AML-193 (cell line): ENCODE measurements at regions not wholly inside any gene's neighbourhood (a gene's known extent, or its start where the extent isn't known, plus 50 kb on each side); places are given as distances from the start of the nearest gene placed in this dataset.
A peak's percentile ranks its signal among the peaks of the same experiment; 100 is the strongest.
"Not testable (repeated sequence)": the region's sequence is repeated elsewhere in the genome, so short reads cannot be mapped to it uniquely, and the experiment has no call there.

ENCODE experiments used
- DNase-seq, 2 experiments: peaks; one replicate each; lab custom pipeline; 2025; lab: John Stamatoyannopoulos, UW

DNA sequence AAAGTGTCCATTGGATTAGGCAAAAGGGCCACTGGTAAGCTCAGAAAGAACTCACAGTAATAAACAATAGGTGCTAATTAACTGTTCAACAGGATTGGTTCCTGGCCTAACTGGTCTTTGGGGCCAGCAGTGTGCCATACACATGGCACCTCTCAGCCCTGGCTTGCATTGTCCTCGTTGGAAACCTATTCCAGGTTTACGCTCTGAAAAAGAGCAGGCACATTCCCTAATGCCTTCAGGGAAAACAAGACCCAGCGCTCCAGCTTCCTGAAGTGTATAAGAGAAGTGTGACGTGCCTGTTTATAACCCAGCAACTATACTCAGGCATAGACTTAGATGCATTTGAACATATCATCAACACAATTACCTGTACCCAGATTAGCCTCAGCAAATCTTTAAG lies 51.9 kb upstream of the RBM47 start:
- DNase-seq, result no peak

DNA sequence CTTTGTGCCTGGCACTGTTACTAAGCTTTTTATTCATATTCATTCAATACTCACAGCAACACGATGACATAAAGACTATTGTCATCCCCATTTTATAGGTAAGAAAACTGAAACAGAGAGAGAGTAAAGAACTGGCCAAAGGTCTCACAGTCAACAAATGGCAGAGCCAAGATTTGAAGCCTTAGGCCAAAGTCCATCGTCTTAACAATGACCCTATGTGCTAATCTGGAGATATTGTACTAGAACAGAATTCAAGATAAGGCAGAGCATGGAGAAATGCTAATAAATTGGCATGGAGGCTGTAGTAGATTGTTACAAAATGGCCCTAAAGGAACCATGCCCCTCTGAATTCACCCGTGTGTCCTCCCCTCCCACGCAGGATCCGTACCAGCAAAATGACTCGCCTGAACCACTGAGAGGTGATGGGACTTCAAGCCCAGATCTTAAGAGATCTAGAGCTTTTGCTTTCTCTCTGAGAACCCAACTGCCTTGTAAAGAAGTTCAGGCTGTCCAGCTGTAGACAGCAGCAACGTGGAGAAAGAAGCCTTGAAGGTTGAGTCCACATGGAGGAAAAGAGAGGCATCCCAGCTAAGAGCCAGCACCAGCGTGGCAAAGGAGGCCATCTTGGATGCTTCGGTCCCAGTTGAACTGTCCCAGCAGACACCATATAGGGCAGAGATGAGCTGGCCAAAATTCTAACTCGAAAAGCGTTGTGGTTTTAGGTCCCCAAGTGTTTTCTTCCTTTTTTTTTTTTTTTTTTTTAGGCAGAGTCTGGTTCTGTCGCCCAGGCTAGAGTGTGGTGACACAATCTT lies 52.8 kb upstream of the RBM47 start:
- peak; percentile 21 to 25 for DNase-seq

DNA sequence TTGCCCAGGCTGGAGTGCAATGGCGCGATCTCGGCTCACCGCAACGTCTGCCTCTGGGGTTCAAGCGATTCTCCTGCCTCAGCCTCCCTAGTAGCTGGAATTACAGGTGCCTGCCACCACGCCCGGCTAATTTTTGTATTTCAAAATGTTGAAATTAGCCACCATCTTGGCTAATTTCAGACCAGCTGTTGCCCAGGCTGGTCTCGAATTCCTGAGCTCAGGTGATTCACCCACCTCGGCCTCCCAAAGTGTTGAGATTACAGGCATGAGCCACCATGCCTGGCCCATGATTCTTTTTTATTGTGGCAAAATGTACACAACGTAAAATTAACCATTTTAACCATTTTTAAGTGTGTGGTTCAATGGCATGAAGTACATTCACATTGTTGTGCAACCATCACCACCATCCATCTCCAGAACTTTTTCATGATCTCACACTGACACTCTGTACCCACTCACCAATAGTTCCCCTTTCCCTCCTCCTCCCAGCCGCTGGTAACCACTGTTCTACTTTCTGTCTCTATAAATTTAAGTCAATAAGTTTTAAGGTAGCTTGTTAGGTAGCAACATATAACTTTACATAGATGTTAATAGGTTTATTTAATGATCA lies 54.0 kb upstream of the RBM47 start:
- DNase-seq, result peak; percentile 59 to 60

DNA sequence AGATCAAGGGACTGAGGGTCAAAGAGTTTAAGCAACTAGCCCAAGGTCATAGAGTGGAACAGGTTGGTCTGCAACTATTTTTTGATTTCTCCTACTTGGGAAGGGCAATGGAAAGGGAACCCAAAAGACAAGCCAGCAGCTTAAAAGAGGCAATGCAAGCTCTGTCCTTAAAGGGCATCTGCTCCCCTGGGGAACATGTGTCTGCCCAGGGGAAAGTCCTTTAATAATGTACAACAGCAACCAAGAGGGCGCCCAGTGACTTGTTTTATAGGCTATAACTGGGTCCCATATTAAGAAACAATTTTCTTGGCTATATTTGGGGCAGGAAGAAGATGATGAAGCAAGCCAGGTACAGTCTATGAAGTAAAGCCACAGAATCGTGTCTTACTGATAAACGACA lies 54.7 kb upstream of the RBM47 start:
- no peak for DNase-seq

DNA sequence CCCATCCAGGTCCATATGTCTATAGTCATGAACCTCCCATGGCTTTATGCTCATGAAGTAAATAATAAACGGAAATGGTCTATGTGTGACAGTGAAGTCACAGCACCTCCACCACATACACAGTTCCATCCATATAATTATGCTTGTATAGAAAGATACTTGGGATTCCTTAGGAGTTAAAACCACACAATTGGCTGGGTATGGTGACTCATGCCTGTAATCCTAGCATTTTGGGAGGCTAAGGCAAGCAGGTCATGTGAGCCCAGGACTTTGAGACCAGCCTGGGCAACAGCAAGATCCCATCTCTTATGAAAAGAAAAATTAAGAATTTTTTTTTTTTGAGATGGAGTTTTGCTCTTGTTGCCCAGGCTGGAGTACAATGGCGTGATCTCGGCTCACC lies 55.6 kb upstream of the RBM47 start:
- no peak for DNase-seq

DNA sequence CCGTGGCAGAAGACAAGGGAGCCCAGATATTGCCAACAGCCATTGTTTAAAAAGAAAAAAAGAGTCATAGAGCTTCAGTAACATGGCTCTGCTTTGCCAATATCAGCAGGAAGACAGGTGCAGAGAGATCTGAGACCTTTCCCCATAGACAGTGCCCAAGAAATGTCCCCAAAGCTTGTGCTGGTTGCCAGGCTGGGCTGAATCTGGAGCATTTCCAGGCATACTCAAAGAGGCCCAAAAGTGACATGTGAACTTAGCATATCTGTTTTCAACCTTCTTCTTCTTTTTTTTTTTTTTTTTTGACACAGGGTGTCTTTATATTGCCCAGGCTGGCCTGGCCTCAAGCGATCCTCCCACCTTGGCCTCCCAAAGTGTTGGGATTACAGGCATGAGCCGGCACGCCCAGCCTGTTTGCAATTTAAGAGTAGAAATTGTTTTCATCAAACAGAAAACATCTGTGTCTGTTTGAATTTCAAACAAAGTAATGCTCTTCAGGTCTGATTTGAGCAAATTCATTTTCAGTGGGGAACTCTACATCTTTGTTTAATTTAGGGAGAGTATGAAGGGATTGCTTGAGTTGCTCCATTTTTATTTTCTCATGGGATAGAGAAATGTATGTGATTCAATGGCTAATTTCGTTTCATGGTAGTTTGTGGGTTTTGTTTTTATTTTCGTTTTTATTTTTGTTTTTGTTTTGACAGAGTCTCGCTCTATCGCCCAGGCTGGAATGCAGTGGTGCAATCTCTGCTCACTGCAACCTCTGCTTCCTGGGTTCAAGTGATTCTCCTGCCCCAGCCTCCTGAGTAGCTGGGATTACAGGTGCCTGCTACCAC lies 56.6 kb upstream of the RBM47 start:
- DNase-seq, result no peak

DNA sequence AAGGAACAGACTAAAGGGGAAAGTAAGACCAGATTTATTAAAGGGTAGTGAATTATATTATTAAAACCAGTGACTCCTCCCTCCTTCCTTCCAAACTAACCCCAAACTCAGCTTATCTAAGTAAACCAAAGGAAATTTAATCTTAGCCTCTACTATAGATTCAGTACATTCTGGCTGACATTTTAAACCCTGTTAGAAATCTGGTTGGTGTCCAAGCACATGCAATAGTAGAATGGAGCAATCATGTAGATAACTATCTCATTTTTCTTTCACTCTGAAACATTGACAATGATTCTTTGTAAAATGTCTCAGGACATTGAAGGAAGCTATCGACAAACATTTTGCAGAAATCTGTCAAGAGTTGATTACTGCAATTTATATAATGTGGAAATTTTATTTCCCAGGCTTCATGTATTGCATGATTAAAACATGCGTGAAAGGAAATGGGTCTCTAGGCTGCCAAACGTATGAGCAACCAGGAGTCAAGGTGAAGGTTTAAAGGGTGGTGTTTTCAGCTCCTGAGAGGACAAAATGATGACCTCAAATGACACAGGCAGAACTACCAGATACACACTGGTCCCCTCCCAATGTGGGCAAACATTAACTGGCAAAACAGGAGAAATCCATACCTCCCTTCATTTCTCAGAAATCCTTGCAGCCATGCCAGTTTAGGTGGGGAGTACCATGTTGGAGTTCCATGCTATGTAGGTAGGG lies 58.2 kb upstream of the RBM47 start:
- no peak for DNase-seq

DNA sequence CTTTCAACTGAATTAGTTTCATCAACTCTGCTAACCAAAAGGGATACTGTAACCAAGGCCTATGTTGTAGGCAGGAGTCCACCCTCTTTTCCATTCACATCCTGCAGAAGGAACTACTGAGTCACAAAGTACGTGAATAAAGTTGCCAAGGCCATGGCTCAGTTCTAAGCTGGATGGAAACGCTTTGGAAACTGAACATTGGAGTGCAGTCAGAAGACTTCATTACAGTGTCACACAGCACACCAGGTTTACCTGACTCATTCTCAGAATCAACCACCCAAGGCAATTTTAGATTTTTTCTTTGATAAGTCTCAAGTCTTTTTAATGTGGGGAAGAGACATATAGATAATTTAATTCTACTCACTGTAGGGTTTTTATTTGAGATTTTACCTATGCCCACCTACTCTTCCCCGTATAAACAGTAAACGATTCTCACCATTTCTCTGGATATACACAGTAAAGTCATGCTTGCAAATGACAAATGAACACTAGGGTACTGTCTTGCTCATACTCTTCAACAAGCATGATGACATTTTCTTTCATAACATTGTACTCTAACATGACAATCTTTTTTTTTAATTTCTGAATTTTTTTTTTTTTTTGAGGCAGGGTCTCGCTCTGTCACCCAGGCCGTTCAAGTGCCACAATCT lies 58.9 kb upstream of the RBM47 start:
- DNase-seq, result no peak

DNA sequence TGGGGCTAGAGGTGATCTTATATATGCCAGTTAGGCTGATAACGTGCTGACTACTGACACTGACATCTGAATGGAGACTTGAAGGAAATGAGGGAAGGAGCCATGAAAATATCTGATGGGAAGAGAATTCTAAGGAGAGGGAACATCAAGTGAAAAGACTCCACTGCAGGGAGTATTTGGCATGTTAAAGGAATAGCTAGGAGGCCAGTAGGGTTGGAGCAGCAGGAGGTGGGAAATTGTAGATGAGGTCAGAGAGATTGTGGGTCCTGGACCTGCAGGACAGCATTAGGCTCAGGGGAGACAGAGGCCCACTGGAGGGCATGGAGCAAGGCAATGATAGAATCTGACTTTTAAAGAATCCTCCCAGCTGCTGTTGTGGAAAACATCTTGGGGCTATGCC lies 55.8 kb upstream of the NSUN7 start:
- no peak for DNase-seq

DNA sequence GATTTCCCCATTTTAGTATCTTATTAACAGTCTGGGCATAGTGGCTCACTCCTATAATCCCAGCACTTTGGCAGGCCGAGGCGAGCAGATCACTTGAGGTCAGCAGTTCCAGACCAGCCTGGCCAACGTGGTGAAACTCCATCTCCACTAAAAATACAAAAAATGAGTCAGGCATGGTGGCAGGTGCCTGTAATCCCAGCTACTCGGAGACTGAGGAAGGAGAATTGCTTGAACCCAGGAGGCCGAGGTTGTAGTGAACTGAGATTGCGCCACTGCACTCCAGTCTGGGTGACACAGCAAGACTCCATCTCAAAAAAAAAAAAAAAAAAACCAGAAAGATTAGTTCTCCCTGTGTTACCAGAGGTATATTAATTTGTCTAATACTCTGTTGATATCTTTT lies 52.3 kb upstream of the NSUN7 start:
- not testable (repeated sequence) for DNase-seq

DNA sequence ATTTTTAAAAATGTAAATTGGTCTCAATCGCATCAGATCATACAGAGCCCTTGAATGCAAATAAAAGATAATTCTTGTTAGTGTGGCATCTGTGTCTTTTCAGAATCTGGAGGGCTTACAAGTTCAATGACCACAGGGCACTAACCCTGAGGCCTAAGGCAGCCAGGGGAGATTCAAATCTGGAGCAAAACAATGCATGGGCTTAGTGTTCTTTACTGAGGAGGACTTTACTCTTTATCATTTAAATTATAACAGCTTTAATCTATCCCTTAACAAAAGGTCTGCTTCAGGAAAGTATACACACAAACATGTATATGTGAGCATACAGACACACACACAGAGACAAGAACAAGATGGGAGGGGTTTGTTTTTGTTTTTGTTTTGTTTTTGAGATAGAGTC lies 51.0 kb upstream of the NSUN7 start:
- DNase-seq, result no peak

DNA sequence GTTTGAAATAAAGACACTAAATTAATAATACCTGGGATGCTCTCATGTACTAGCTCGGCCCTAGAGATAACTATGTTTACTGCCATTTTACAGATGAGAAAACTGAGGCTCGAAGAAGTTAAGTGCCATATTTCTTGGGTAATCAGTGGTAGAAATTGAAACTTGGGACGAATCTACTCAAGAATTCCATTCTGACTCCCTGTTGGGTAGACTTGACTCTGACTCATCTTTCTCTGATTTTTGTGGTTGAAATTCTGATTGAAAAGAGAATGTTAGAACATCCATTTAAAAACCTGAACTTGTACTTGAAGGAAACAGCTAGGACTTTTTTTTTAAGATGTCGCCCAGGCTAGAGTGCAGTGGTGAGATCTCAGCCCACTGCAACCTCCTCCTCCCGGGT lies 50.1 kb upstream of the NSUN7 start:
- no peak for DNase-seq
